Stimulated activated CD4-positive, alpha-beta T cell treated with anti-CD3 and anti-CD28 coated beads, Interleukin-2, amount 100 ng/mL, for 4 hours (primary cell): ENCODE measurements at regions not wholly inside any gene's neighbourhood (a gene's known extent, or its start where the extent isn't known, plus 50 kb on each side); places are given as distances from the start of the nearest gene placed in this dataset.
"Not testable (repeated sequence)": the region's sequence is repeated elsewhere in the genome, so short reads cannot be mapped to it uniquely, and the experiment has no call there.

Source experiments
- DNase-seq: peaks from one replicate; pipeline ENCODE4 v3.0.0-alpha.2; 2020; ENCODE audit warnings: low read depth

GRCh38 chr4:138439143-138439581 is 197.0 kb upstream of the SLC7A11 start:
- DNase-seq, result no peak

GRCh38 chr4:138438608-138439007 is 196.5 kb upstream of the SLC7A11 start:
- DNase-seq, result no peak

- DNase-seq, result no peak
These were observed 195.2 kb upstream of the SLC7A11 start for GRCh38 chr4:138437263-138437851.

- not testable (repeated sequence) for DNase-seq
These were observed 193.6 kb upstream of the SLC7A11 start for GRCh38 chr4:138435733-138436132.

GRCh38 chr4:138435046-138435445 is 192.9 kb upstream of the SLC7A11 start:
- DNase-seq, result not testable (repeated sequence)

- DNase-seq, result no peak
These were observed 186.5 kb upstream of the SLC7A11 start for GRCh38 chr4:138428611-138429010.

- no peak for DNase-seq
These were observed 184.6 kb upstream of the SLC7A11 start for GRCh38 chr4:138426786-138427185.

- DNase-seq, result no peak
These were observed 178.3 kb upstream of the SLC7A11 start for GRCh38 chr4:138420471-138420870.

- DNase-seq, result no peak
These were observed 172.1 kb upstream of the SLC7A11 start for GRCh38 chr4:138414202-138414601.

- DNase-seq, result no peak
These were observed 171.1 kb upstream of the SLC7A11 start for GRCh38 chr4:138413273-138413672.

- DNase-seq, result no peak
These were observed 170.7 kb upstream of the SLC7A11 start for GRCh38 chr4:138412847-138413246.

GRCh38 chr4:138410266-138410665 is 168.1 kb upstream of the SLC7A11 start:
- no peak for DNase-seq

GRCh38 chr4:138409670-138410069 is 167.5 kb upstream of the SLC7A11 start:
- no peak for DNase-seq

- DNase-seq, result no peak
These were observed 166.6 kb upstream of the SLC7A11 start for GRCh38 chr4:138408758-138409157.

- DNase-seq, result no peak
These were observed 165.2 kb upstream of the SLC7A11 start for GRCh38 chr4:138407329-138407728.

- DNase-seq, result no peak
These were observed 164.7 kb upstream of the SLC7A11 start for GRCh38 chr4:138406876-138407275.

GRCh38 chr4:138405934-138406567 is 163.9 kb upstream of the SLC7A11 start:
- no peak for DNase-seq

- no peak for DNase-seq
These were observed 163.3 kb upstream of the SLC7A11 start for GRCh38 chr4:138405466-138405891.

- DNase-seq, result no peak
These were observed 162.7 kb upstream of the SLC7A11 start for GRCh38 chr4:138404801-138405200.

GRCh38 chr4:138404251-138404650 is 162.1 kb upstream of the SLC7A11 start:
- no peak for DNase-seq

GRCh38 chr4:138401334-138401733 is 159.2 kb upstream of the SLC7A11 start:
- DNase-seq, result no peak

- DNase-seq, result no peak
These were observed 158.4 kb upstream of the SLC7A11 start for GRCh38 chr4:138400543-138400942.

- no peak for DNase-seq
These were observed 157.9 kb upstream of the SLC7A11 start for GRCh38 chr4:138400066-138400465.

GRCh38 chr4:138399081-138399480 is 156.9 kb upstream of the SLC7A11 start:
- no peak for DNase-seq
